CD4-positive, alpha-beta T cell (primary cell): ENCODE measurements at regions not wholly inside any gene's neighbourhood (a gene's known extent, or its start where the extent isn't known, plus 50 kb on each side); places are given as distances from the start of the nearest gene placed in this dataset.

Experiments used
- ATAC-seq: fragments of 200-7000 bp; cut with Tn5 transposase; one replicate; pipeline ENCODE4 v1.10.0; 2022; ENCODE audit warnings: mild to moderate bottlenecking; ENCODE audit not compliant: poor library complexity
- CTCF ChIA-PET: fragments of 350-600 bp; sonication (Branson Sonifier 250); formaldehyde crosslinking; loops from one replicate; lab custom pipeline; 2021; ENCODE audit warnings: antibody characterized with exemption, inconsistent platforms; lab: Charles Lee
- POLR2A ChIA-PET: fragments of 350-600 bp; sonication (Branson Sonifier 250); formaldehyde crosslinking; loops from one replicate; lab custom pipeline; 2021; ENCODE audit warnings: antibody characterized with exemption, inconsistent platforms; lab: Charles Lee
- DNase-seq, 14 experiments: peaks; one replicate each; pipeline ENCODE4 v3.0.0-alpha.2; 2013 to 2020; ENCODE audit warnings: mixed read lengths in 2 of 14
- H3K27ac ChIP-seq, 2 donors: one replicate each; pipeline versions ENCODE4 v1.5.1 to v1.7.0; 2013; ENCODE audit warnings: low read length in 2 of 2, low read depth in 1 of 2, mild to moderate bottlenecking in 1 of 2
- H3K27me3 ChIP-seq, 2 experiments: 1 replicate in 1 of 2; 2 replicates in 1 of 2; pipeline versions ENCODE4 v1.6.1 to v1.7.0; 2013; ENCODE audit warnings: low read length in 2 of 2, control low read depth in 1 of 2, mild to moderate bottlenecking in 1 of 2, moderate library complexity in 1 of 2; ENCODE audit not compliant: insufficient read depth in 2 of 2, control insufficient read depth in 1 of 2
- H3K36me3 ChIP-seq: one replicate; pipeline ENCODE4 v1.6.1; 2013; ENCODE audit warnings: low read length, control low read depth; ENCODE audit not compliant: insufficient read depth
- H3K4me1 ChIP-seq: one replicate; pipeline ENCODE4 v1.6.1; 2013; ENCODE audit warnings: low read length, control low read depth; ENCODE audit not compliant: insufficient read depth
- H3K4me3 ChIP-seq: one replicate; pipeline ENCODE4 v1.5.1; 2013; ENCODE audit warnings: mild to moderate bottlenecking, low read length, moderate library complexity
- H3K9me3 ChIP-seq, 2 experiments: 1 replicate in 1 of 2; 2 replicates in 1 of 2; pipeline versions ENCODE4 v1.6.1 to v1.7.0; 2013; ENCODE audit warnings: low read length in 2 of 2, mild to moderate bottlenecking in 2 of 2, control low read depth in 1 of 2, moderate library complexity in 1 of 2; ENCODE audit not compliant: control insufficient read depth in 1 of 2, insufficient read depth in 1 of 2
- H3K27ac Mint-ChIP-seq: one replicate; pipeline ENCODE4 v1.8.0; 2020; ENCODE audit warnings: mixed read lengths
- H3K27me3 Mint-ChIP-seq: one replicate; pipeline ENCODE4 v1.8.0; 2021; ENCODE audit warnings: mixed read lengths
- H3K36me3 Mint-ChIP-seq: one replicate; pipeline ENCODE4 v1.8.0; 2021; ENCODE audit warnings: low read depth, mixed read lengths
- H3K4me1 Mint-ChIP-seq: one replicate; pipeline ENCODE4 v1.8.0; 2021; ENCODE audit warnings: low read depth, mixed read lengths
- H3K4me3 Mint-ChIP-seq: one replicate; pipeline ENCODE4 v1.8.0; 2020; ENCODE audit warnings: mild to moderate bottlenecking, mixed read lengths
- H3K9me3 Mint-ChIP-seq: one replicate; pipeline ENCODE4 v1.8.0; 2020; ENCODE audit warnings: mixed read lengths
- intact Hi-C, 2 experiments: fragments of 100-400 bp; cut with DNase I in 1 of 2; cut with micrococcal nuclease in 1 of 2; formaldehyde crosslinking; loops; one replicate each; pipeline versions ENCODE4 v1.15.1 to v1.9.0; 2023 to 2025; cut with DNase I, micrococcal nuclease
- TF ChIP-seq, protein P1 (sequence below): fragments of 200-600 bp; IDR thresholded peaks from one replicate; pipeline ENCODE4 v1.8.0; 2022; ENCODE audit warnings: antibody characterized with exemption, mild to moderate bottlenecking

- H3K27me3 ChIP-seq, result no peaks in the 10 kb centered on the region
- Mint-ChIP-seq H3K27me3 (no peaks in the 10 kb centered on the region), H3K27ac (no peak overlapping the region), H3K9me3 (no peaks in the 10 kb centered on the region), H3K36me3 (no peaks in the 10 kb centered on the region), H3K4me3 (no peak overlapping the region), H3K4me1 (no peaks in the 10 kb centered on the region)
- H3K36me3 ChIP-seq, result no peaks in the 10 kb centered on the region
- ATAC-seq, result no peak
- intact Hi-C loops, result no loop called here
- no peaks in the 10 kb centered on the region for H3K9me3 ChIP-seq
- no peaks in the 10 kb centered on the region for H3K4me1 ChIP-seq
- DNase-seq, result no peak
- TF ChIP-seq, protein P1, sequence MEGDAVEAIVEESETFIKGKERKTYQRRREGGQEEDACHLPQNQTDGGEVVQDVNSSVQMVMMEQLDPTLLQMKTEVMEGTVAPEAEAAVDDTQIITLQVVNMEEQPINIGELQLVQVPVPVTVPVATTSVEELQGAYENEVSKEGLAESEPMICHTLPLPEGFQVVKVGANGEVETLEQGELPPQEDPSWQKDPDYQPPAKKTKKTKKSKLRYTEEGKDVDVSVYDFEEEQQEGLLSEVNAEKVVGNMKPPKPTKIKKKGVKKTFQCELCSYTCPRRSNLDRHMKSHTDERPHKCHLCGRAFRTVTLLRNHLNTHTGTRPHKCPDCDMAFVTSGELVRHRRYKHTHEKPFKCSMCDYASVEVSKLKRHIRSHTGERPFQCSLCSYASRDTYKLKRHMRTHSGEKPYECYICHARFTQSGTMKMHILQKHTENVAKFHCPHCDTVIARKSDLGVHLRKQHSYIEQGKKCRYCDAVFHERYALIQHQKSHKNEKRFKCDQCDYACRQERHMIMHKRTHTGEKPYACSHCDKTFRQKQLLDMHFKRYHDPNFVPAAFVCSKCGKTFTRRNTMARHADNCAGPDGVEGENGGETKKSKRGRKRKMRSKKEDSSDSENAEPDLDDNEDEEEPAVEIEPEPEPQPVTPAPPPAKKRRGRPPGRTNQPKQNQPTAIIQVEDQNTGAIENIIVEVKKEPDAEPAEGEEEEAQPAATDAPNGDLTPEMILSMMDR, result no peak
- CTCF ChIA-PET, result no interaction called here
- H3K27ac ChIP-seq, result no peak overlapping the region
- no peak overlapping the region for H3K4me3 ChIP-seq
- POLR2A ChIA-PET, result no interaction called here
These were observed 431.4 kb downstream of the PDCD6IP start for GRCh38 chr3:34229876-34230275.

DNA sequence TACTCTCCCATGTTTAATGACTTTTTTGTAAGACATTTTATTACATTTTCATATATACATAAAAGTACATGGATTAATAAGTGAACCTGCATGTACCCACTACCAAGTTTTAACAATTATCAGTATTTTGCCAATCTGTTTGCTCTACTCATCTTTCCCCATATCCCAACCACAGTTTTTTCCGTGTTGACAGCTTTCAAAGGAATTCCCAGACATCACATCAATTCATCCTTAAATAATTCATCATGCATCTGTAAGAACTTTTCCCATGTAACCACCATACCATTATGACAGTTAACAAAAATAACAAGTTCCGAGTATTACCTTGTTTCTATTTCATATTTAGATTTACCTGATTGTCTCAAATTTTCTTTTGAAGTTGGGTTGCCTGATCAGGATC, 436.7 kb downstream of the PDCD6IP start:
- POLR2A ChIA-PET, result interaction anchor here (0.7 kb wide), 1 partner anchor 81 kb away, joined by 3 read pairs; no protein-coding TSS in a partner anchor
- TF ChIP-seq, protein P1, result no peak
- intact Hi-C loops, result no loop called here
- Mint-ChIP-seq H3K27me3 (no peaks in the 10 kb centered on the region), H3K4me1 (no peaks in the 10 kb centered on the region), H3K9me3 (no peaks in the 10 kb centered on the region), H3K36me3 (no peaks in the 10 kb centered on the region), H3K4me3 (no peak overlapping the region), H3K27ac (no peak overlapping the region)
- CTCF ChIA-PET, result no interaction called here
- no peaks in the 10 kb centered on the region for H3K4me1 ChIP-seq
- H3K36me3 ChIP-seq, result no peaks in the 10 kb centered on the region
- no peaks in the 10 kb centered on the region for H3K9me3 ChIP-seq
- DNase-seq, result no peak
- no peaks in the 10 kb centered on the region for H3K27me3 ChIP-seq
- ATAC-seq, result no peak
- H3K4me3 ChIP-seq, result no peak overlapping the region
- no peak overlapping the region for H3K27ac ChIP-seq

GRCh38 chr3:34237946-34238345, 439.5 kb downstream of the PDCD6IP start:
- Mint-ChIP-seq H3K4me3 (no peak overlapping the region), H3K4me1 (no peaks in the 10 kb centered on the region), H3K27ac (no peak overlapping the region), H3K36me3 (no peaks in the 10 kb centered on the region), H3K27me3 (no peaks in the 10 kb centered on the region), H3K9me3 (no peaks in the 10 kb centered on the region)
- H3K4me1 ChIP-seq, result no peaks in the 10 kb centered on the region
- no peaks in the 10 kb centered on the region for H3K36me3 ChIP-seq
- H3K9me3 ChIP-seq, result no peaks in the 10 kb centered on the region
- ChIA-PET POLR2A (no interaction called here), CTCF (no interaction called here)
- TF ChIP-seq, protein P1, result no peak
- ATAC-seq (no peak), DNase-seq (no peak)
- no peak overlapping the region for H3K4me3 ChIP-seq
- intact Hi-C loops, result no loop called here
- H3K27ac ChIP-seq, result no peak overlapping the region
- no peaks in the 10 kb centered on the region for H3K27me3 ChIP-seq
